ENCODE measurements at regions not wholly inside any gene's neighbourhood (a gene's known extent, or its start where the extent isn't known, plus 50 kb on each side); places are given as distances from the start of the nearest gene placed in this dataset.

GRCh38 chr7:41520445-41520844 is 182.4 kb downstream of the INHBA start:
- no peak for TF ChIP-seq CTCF (IDR thresholded peaks at IDR 0.05)
- no peak for TF ChIP-seq EZH2 (IDR thresholded peaks at IDR 0.05; ENCODE audit: borderline replicate concordance, insufficient read depth, low read depth, low read length, poor library complexity, severe bottlenecking)
